Middle frontal gyrus (tissue), 1 donor: ENCODE measurements at regions not wholly inside any gene's neighbourhood (a gene's known extent, or its start where the extent isn't known, plus 50 kb on each side); places are given as distances from the start of the nearest gene placed in this dataset.

Experiments
- DNase-seq: peaks from one replicate; pipeline ENCODE4 v3.0.0-alpha.2; 2015; ENCODE audit warnings: low spot score; ENCODE audit errors: extremely low spot score

DNA sequence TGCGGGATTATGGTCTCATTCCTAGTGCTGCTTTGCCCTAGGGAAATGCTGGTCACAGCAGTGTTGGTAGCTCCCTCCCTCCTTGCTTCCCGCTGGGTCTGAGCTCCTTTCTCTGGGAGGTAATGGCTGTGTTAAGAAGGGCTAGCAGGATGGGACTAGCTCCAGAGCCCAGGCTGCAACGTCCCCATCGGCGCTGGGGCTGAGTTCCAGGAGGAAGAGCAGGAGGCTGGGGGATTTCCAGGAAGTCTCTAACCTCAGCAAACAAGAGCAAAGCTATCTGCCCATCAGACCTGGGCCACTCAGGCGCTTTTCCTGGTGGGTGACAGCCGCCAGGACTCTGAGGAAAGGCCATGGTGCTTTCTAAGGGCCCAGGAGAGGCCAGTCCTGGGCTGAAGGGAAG lies 174.2 kb downstream of the DLL1 start:
- no peak for DNase-seq

DNA sequence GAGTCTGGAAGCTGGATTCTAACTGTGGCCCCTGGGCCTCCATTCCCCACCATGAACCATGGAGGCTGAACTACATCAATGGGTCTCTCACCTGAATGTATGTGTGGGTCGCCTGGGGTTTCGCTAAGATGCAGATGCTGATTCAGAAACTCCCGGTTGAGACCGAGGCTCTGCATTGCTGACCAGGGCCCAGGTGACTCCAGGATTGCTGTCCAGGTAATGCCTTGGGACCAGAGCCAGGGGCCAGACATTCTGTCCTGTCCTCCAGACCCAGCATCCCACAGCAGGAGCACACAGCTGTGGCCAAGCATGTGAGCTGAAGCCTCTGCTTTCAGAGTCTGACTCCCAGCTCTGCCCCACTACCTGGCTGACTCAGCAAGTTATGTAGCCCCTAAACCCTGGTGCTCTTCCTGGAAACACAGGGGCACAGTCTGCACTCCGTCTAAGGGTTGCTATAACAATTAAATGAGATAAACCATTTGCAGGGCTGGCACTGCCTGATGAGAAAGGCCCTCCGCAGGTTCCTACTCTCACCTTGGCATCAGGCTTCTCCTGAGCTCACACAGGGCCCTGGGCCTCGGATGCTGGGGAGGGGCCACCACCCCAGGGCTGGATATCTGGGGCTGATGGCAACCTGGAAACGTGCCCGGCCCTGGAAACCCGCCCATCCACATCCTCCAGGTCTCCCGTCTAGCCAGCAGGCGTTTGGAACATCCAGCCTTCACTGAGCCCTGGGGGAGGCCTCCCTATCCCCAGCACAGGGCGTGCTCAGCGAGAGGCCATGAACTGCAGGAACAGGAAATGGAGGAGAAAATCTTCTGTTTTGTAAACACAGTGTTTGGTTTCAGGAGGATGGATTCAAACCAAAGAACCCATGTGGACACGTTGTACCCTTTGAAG lies 175.7 kb downstream of the DLL1 start:
- DNase-seq, result no peak

DNA sequence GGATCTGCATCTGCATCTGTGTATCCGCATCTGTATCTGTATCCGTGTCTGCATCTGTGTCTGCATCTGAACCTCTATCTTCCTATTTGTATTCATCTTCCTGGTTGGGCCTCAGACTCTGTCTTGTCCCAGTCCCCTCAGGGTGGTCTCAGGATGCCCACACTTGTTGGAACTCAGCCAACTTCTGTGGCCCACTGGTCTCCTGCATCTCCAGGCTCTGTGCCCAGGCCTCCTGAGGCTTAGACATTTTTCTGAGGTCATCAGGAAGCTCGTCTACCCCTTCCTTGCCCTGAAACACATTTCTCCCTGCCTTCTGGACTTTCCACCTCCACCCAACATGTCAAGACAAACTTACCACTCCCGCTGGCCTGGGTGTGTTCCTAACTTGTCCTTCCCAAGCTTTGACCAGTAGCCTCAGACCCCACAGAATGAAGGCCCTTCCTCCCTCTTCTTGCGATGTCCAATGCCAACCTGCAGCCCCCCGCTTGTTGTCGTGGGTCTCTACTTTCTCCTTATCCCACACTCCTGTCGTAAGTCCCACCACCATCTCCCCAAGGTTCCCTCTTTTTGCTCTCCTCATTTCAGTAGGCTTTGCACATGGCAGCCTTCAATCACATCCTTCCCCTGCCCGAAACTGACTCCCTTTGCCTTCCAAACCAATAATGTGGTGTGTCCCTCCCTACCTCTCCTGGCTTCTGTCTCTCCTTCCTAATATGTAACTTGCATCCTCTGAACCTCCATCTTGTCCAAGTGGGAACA lies 176.5 kb downstream of the DLL1 start:
- DNase-seq, result no peak

DNA sequence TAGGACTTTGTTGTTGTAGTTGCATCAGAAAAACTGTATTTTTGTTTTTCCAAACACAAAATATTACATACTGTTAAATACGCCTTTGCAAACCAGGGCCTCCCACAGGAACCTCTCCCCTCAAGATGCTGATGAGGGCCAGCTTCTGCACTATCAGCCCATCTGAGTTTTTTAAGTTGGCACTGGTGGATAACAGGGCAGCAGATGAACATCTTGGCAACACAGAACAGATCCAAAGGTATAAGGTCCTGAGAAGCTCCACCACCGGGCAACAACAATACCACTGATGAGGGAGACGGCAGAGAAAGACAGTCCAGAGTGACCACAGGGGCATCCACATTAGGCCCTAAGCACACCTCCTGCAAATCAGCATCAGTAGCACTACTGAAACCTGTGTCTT lies 177.7 kb downstream of the DLL1 start:
- DNase-seq, result no peak

DNA sequence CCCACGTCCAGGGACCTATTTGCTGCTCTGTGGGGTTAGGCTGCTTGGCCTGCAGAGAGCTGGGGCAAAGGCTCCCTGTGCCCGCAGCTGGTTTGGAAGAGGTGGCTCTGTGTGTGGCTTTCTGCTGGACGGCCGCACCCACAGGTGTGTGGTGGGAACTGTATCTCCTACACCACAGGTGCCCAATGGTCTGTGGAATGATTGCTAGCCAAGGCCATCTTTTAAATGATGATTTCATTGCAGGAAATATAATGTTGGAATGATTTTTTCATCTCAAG lies 178.4 kb downstream of the DLL1 start:
- no peak for DNase-seq

DNA sequence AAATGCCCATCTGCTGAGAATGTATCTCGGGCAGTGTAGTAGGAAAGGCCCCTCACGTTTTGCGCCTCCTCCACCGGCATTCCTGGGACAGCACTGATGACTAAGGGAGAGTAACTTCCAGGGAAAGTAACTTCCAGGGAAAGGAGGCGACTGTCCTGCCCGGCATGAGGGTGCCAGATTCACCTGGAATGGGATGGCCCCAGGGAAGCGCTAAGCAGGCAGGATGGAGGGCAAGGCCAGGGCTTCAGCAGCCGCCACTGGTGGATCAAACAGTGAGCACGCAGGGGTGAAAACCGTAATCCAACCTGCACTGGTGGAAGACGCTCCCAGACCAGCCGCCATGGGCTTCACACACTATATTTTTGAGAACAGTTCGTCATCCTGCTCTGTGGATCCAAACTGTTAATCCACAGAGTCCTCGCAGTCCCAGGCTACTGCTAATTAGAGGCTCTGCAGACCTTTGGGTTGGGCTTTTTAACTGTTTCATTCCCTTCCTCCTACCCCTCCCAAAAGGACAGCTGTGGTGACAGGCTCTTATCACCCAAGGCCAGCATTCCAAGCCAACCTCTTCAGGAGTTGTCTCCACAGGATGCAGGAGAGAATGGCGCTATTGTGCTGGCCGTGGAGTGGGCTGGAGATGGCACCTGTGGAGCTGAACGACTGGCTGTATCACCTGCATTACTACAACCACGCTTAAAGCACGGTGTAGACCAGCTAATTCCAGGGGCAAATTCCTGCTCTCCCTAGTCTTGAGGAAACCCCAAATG lies 178.9 kb downstream of the DLL1 start:
- no peak for DNase-seq

DNA sequence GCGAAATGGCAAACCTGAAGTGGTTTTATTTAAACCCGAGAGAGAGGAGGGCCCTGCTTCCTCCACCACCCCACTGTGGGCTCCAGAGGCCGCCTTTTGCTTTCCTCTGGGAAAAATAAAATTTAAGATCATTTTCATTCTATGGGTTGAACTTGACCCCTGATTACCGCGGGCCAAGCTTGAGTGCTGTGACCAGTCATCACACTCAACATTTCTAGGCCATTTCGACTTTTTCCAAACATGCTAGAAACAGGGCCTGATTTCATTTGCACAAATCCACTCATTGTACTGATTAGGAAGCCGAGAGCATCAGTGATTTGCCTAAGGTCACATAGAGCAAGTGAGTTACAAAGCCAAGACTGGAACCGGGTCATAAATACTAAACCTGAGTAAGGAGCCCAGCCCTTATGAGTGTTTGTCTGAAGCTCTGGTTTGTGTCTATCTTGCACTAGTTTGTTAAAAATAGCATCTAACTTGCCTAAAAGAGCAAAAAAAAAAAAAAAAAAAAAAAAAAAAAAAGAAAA lies 179.7 kb downstream of the DLL1 start:
- no peak for DNase-seq

DNA sequence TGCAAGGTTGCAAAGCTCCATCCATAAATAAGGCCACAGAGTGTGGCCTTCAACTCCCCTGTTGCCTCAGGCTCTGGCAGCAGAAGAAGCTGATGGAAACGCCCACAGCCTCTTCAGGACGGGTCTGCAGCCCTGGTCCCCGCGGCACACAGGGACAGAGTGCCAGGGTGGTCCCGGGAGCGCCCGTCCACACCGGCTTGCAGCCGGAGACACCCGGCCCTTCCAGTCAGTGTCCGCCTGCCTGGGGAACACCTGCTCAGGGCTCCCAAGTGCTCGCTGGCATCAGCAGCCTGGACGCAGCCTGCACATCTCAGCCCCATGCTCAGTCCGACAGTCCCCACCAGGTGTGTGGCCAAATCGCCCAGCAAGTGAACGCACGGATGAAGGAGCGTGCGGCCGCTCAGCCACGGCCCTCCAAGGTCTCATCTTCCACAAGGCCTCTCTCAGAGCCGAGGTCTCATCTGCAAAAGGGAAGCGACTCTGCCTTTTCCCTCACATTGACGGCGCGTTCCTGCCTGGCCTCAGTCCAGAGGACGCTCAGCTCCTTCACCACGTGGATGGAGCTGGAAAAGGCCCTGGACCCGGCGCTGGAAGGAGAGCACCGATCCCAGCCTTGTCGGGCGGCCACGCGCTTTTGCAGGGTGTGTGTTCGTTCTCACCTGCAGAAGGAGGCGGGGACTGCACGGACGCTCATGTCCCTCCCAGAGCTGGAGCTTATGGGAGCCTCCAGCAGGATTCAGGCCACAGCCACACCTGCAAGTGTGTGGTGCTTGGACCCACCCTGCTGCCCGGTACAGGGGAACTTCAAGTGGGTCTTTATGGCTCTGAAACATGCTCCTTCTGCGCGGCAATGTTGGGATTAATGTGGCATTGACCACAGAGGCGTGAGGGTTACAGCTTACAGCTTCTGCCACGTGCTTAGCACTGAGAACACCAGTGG lies 180.4 kb downstream of the DLL1 start:
- no peak for DNase-seq

DNA sequence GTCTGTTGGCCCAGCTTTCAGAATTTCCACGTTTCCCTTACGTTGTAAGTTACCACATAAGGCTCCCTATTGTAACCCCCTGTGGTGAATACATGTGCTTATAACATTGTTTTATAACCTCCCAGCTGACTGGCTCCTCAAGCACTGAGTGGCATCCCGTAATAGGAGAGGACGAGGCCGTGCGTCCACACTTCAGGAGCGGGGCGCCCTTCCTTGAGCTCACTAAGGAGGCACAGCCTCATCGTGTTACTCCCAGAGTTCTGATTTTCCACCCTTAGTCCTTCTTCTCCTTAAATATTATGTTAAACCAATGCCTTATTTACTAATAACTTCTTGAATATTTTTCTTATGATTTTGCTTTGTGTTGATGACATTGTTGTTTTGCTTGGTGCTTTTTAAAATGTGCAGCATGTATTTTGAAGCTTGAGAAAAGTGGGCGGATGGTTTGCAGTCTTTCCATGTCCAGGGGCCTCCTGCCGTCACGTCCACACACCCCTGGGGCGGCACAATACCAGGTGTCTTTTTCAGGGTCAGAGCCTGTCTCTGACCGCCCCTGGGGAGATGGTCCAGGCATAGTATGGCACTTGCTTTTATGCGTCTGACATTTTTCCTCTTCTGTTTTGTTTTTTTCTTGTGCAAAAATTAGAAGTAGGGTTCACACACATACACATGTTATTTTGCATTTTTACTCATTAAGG lies 181.8 kb downstream of the DLL1 start:
- no peak for DNase-seq

DNA sequence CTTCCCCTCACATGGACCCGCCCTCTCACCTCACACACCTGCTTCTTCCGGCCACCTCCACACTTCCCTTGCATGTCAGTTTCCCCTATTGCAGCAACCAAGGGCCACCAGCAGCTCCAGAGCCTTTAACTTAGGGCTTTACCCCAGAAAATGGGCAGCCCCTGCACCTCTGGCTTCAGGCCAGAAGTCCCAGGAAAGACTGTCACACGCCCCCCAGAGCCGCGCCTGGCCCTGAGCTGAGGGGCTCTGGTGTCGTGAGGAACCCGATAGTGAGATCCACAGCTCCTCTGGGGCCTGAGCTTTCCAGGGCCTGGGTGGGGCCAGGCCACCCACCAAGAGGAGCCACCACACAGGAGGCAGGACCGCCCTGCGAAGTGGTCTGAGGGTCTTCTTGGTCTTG lies 182.4 kb downstream of the DLL1 start:
- no peak for DNase-seq

DNA sequence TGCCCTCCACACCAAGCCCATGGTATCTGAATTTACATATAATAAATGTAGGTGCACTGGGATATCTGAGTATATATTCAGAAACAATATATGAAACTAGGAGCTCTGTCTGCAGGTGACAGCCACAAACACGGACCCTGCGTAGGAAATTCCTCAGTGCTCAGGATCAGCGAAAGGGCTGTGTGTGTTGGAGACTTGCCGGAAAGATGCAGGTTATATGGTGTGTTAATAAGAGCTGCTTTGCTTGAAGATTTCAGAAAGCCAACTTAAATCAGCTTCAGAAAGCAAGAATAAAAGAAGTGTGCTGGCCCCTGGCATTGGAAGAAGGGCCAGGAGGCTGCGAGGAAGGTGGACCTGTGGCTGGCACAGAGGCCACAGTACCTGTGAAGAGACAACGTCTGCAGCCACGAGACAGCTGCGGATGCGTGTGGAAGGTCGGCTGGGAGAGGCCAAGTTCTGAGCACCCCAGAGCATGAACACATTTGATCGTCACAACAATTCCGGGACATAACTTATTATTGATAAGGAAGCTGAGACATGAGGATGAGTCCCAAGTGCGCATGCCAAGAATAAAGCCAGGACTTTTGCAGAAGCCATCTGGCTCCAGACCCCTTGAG lies 183.2 kb downstream of the DLL1 start:
- DNase-seq, result no peak

DNA sequence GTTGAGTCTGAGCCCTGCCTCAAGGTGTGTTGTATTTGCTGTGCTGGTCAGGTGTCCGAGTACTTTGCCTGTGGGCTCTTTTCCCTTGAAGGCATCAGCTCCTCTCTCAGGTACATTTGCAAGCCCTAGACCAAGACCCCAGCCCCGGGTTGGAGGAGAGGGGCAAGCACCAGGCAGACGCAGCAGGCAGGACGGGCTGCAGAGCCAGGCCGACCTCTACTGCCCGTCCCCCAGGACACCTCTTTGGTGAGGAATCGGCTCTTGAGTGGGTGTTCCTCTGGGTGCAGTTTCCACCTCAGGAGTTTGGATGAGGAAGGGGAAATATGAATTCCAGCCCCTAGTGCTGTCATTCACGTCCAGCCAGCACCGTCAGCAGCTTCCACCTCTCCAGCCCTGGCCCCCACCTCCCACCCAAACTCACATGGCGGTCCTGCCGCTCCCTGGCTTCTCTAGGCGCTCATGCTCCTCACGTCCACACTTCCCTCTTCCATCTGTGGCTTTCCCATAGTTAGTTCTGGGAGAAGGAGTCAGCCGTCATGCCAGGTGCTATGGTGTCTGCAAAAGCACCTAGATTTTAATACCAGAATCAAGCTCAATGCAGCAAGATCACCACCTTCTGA lies 183.9 kb downstream of the DLL1 start:
- DNase-seq, result no peak

DNA sequence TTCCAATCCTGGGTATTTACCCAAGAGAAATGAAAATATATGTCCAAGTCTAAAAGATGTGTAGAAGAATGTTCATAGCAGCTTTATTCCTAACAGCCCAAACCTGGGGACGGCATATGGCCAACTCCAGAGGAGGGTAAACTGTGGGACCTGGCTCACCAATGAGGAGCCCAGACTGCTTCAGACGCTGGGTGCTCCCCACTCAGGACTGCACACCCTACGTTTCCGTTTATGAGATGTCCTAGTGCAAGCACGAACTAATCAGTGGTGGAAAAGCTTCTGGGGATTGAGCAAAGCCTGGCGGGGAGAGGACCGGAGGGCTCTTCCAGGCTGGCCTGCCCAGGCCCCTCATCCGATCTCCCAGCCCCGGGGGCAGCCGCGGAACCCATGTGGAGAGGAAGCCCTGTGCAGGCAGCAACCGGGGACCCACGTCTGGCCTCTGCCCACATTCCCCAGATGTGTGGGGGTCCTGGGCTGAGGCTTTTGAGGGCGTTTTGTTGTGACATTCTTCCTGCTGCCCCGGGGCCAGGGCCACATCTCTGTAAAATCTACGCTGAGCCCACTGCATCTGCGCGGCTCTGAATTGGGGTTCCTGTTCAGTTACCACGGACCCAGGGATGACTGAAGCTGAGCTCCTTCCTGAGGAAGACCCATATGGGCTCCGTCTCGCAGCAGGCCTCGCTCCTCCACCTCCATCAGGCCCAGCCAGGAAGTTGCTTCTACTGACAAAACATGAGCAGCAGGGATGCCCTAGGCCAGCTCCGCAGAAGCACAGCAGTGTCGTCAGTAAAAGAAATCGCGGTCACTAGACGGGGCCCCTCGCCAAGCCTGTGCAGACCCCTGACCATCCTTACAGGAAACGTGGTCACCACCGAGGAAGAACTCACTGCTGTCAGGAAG lies 188.0 kb downstream of the DLL1 start:
- no peak for DNase-seq

DNA sequence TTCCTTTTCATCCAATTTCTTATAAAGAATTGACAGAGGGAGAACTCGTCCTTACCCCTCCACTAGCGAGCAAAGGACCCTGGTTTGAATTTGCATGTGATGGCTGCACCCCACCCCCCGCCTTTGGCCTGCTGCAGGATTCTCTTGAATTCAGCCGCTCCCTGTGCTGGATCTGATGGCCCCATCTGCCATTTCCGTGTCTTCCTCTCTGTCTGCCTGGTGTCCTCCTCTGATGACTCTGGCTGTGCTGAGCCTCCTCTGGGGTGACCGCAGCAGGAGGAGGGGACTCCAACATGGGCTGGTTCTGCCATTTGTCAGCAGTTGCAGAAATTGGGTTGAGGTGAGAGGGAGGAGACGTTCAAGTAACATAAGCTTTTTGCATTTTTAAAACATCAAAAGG lies 188.8 kb downstream of the DLL1 start:
- DNase-seq, result no peak

DNA sequence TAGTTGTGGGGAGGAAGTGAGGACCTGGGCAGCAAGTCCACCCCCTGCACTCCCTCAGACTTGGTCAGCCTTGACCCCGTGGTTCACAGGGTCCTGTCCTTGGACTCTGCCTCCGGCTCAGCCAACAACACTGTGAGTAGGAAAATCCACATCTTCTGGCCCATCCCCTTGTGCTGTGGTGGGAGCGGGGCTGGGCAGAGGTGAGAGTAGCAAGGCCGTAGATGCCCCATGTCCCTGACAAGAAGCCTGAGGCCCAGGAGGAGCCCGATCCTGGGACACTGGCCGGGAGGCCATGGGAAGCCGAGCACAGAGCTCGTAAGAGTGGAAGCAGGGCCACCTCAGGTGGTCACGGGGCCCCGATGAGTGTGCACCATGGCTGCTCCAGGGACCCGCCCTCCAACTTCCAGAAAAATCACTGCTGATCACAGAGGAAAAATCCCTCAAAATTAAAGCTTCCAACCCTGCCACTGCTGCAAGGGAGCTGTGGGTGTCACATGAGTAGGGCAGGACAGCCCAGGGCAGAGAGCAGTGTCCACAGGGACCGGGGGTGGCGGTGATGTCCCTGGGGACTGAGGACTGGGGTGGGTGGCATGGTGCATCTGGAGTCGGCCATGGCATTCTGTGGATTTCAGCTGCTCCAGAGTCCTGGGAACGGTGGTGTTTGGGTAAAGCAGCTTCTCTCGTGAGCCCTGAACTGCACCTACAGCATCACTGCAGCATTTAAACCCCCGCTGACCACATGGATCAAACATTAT lies 189.4 kb downstream of the DLL1 start:
- DNase-seq, result no peak

DNA sequence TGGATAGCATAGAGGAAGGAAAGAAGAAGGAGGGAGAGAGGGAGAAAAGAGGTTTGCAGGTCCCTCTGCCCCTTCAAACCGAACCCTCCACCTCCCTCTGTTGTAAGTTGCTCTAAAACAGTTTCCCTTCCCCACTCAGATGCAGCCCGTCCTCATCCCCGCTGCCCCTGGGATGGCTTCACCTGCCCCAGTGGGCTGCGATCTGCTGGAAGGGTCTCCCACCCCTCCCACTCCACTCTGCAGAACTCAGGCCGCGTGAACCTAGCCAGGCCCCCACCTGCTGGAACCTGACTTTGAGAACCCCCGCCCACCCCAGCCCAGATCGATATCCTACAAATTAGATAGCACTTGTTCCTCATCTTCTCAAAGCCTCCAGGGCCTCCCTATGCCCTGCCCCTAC lies 190.8 kb downstream of the DLL1 start:
- DNase-seq, result no peak

DNA sequence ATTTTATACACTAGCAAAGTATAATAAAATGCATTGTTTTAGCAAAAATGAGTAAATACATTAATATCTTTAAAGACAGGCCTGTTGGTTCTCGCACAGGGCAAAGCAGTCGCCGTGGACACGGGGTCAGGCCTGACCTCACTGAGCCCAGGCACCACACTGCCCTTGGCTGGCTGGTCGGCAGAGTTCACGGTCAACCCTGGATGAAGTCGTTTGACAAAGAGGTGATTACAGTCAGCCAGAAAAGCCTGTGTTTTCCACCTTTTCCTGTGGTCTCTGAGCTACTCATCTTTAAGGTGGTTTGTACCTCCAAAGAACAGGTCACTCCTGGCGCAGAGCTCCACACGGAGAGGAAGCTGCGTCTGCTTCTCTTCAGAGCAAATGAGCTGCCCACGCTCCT lies 191.5 kb downstream of the DLL1 start:
- DNase-seq, result no peak
